ENCODE measurements at regions not wholly inside any gene's neighbourhood (a gene's known extent, or its start where the extent isn't known, plus 50 kb on each side); places are given as distances from the start of the nearest gene placed in this dataset.

DNA sequence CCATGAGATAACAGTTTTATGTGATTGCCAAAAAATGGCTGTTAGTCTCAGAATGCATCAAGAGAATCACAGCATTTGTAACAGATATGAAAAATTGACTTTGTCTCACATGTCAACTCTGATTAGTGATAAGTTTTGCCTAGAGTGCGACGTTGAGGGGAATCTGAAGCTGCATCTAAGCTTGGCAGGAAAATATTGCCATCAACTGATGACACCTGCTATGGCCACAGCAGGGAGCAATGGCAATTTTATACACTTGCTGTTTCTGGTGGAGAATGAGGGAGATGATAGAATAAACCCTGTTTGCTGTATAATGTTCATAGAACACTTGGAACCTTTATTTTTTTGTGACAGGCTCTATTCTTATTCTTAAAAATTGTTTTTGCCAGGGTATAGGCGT is 205.4 kb upstream of the GNPDA2 start:
- DNase-seq (ENCODE audit: insufficient read length, low spot score) (no peak), FAIRE-seq (no peak)
- TF ChIP-seq POLR2A (IDR thresholded peaks at IDR 0.05; ENCODE audit: low read depth, low read length): no peak

DNA sequence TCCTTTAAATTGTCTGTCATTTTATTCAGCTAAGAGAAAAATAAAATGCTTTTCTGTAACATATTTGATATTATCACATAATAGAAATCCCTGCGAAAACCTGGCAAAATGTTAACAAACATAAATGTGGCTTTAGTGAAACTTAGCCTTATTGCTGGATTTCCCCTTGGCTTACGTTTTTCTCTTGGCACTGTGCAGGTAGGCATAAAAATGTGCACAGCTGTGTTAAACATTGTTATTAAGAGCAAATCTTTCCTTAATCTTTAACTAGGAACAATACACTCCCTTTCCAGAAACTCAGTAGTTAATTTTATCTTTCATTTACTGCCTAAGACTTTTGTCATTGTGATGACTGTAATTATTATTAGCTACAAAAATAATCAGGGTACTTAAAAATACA is 202.4 kb upstream of the GNPDA2 start:
- FAIRE-seq (no peak), DNase-seq (ENCODE audit: insufficient read length, low spot score) (no peak)
- no peak for TF ChIP-seq POLR2A (IDR thresholded peaks at IDR 0.05; ENCODE audit: low read depth, low read length)

DNA sequence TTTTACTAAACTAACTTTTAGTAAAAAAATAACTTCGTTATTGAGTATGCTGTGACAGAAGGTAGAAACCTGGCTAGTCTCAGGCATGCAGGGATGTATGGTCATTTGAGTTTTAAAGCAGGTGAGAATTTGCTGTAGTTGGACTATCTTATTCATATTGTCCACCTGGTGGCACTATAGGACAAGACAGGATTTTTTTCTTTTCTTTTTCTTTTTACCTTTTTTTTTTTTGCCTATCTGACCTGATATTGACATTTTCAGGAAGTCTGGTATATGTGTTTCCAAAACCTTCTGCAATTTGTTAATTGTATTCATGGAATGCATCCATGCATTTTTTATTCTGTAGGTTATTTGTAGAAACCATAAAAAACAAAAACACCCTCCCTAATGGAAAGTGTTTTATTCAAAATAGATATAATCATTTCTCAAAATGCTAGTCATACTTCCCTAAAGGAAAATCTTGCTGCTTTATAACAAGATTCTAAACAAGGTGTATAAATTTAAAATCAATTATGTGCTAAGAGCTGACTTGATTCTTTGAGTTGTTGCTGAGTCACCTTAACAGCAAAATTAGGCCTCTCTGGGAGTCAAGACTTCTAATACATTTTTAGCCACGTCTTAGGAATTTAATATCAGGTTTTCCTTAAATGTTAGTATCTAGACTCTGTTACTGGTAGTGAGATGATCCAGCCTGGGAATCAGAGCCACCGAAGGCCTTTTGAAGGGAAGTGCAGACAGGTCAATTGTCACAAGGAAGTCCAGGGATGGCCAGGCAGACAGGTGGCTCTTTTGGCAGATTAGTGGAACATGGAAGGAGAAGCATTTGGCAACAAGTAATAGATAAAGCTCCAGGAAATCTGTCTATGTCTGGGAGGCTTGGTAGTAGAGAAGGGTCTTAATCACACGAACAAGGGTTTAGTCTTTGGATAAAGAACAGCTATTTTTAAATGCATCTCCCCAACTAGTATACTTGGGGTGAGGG is 201.3 kb upstream of the GNPDA2 start:
- DNase-seq (ENCODE audit: insufficient read length, low spot score): no peak
- no peak for TF ChIP-seq POLR2A (IDR thresholded peaks at IDR 0.05; ENCODE audit: low read depth, low read length)
- FAIRE-seq: no peak

DNA sequence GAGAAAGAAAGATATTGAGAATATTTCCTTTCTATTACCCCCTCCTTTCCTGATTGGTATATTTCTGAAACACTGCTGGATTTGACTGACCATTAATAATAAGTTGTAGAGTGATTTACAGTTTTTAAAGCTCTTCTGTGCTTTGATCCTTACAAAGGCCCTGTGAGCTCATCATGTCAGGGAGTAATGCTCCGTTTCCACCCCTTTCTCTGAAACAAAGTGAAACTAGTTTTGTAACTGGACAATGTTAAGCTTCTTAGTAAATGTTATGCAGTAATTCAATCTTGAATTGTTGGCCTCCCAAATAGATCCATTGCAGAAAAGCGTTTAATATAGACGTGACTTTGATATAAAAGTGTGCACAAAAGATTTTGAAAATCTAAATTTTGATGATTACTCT is 190.1 kb upstream of the GNPDA2 start:
- FAIRE-seq (no peak), DNase-seq (ENCODE audit: insufficient read length, low spot score) (no peak)
- no peak for TF ChIP-seq POLR2A (IDR thresholded peaks at IDR 0.05; ENCODE audit: low read depth, low read length)

DNA sequence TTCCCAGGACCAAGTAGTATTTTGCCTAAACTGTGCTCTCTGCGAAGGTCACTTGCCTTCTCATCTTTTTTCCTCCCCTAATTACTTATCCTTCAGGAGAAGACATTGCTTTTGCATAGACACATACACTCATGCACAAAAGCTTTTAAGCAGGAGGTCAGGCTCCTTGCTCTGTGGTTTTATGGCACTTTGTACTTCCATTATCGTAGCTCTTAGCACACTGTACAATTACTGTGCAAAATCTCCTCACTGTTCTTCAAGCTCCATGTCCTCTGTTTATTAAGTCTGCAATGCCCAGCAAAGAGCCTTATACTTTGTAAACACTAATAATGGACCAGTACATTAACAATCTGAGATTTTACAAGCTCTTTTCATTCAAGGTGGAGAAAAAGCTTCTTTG is 188.4 kb upstream of the GNPDA2 start:
- TF ChIP-seq POLR2A (IDR thresholded peaks at IDR 0.05; ENCODE audit: low read depth, low read length): no peak
- DNase-seq (ENCODE audit: insufficient read length, low spot score) (no peak), FAIRE-seq (no peak)

DNA sequence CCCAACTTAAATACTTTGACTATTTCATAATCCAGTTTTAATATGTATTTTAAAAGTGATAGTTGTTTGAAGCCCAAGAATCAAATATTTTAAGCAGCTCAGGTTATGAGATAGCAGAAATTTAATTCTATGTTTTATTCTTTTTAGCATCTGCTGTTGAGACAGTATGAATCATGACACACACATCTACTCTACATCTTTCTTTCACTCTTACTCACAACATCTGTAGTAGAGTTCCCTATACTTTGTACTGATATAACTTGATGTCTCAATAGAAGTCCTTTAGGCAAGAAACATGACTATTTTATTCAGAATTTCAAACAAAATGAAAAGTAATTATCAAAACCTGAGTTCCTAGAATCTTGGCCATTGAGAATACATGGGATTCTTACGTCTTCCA is 187.9 kb upstream of the GNPDA2 start:
- DNase-seq (ENCODE audit: insufficient read length, low spot score) (no peak), FAIRE-seq (no peak)
- TF ChIP-seq POLR2A (IDR thresholded peaks at IDR 0.05; ENCODE audit: low read depth, low read length): no peak

DNA sequence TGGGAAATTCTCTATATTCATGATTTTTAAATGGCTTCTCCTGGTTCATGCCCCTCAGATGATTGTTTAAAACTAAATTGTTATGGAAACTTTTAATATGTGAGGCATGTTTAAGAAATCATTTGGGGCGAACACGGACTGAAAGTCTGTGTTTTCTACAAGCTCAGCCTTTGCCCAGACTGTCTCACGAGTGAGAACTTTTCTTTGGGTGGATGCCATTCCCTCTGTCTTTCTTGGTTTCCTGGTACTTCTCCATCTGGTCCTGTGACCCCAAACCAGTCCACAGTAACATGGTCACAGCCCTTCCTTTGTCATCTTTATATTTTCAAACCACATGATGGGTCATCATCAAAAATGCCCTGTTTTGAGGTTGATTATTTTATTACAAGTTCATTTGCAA is 186.6 kb upstream of the GNPDA2 start:
- no peak for TF ChIP-seq POLR2A (IDR thresholded peaks at IDR 0.05; ENCODE audit: low read depth, low read length)
- FAIRE-seq (no peak), DNase-seq (ENCODE audit: insufficient read length, low spot score) (no peak)

DNA sequence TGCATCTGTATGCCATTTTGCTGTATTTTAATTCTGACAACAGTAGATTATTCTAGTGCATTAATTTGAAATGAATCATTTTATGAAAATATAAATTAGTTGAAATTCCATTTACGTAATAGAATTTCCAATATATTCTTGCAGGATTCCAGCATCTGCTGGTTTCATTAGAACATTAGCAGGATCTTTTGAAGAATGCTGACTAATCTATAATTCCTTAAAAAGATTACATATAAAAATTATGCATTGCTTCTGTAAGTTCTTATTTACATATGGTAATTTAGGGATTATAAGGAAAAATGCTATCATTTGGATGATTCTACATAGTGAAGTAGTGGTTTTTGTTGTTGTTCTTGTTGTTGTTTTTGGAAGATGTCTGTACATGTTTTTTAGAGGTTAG is 182.2 kb upstream of the GNPDA2 start:
- FAIRE-seq (no peak), DNase-seq (ENCODE audit: insufficient read length, low spot score) (no peak)
- no peak for TF ChIP-seq POLR2A (IDR thresholded peaks at IDR 0.05; ENCODE audit: low read depth, low read length)

DNA sequence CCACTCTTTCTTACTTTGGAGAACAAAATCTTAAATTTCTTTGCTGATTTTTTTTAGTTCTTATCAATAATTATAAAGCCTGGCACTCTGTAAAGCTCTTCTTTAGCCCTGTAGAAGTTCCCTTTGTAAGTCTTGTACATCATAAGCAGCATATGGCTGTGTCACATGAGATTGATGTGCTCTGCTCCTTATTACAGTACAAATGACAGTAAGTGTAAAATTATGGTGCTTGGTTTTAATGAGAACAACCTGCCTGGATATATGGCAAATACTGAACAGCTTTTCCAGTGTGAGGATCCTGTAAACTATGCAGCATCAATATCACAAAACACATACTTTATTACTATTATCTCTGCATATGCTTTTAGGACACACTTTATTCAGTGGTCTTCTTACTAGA is 145.9 kb upstream of the GNPDA2 start:
- DNase-seq (ENCODE audit: insufficient read length, low spot score): no peak
- no peak for TF ChIP-seq POLR2A (IDR thresholded peaks at IDR 0.05; ENCODE audit: low read depth, low read length)
- no peak for FAIRE-seq

DNA sequence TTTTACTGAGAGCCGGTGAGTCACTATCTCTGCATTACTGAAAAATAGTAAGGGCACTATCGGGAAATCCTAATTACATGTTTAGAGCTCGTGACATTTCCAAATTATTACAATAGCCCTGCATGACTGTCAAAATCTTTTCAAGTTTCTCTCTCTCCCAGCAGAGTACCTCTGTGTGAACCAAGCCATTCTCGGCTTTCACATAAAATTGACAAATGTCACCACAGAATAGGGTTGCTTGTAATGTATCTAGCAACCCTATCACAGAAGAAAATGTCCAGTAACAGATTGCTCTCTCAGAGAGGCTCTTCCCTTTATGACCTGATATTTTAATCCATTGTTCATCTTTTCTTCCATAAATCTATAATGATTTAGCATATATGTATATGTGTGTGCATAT is 144.8 kb upstream of the GNPDA2 start:
- DNase-seq (ENCODE audit: insufficient read length, low spot score) (no peak), FAIRE-seq (no peak)
- TF ChIP-seq POLR2A (IDR thresholded peaks at IDR 0.05; ENCODE audit: low read depth, low read length): no peak

DNA sequence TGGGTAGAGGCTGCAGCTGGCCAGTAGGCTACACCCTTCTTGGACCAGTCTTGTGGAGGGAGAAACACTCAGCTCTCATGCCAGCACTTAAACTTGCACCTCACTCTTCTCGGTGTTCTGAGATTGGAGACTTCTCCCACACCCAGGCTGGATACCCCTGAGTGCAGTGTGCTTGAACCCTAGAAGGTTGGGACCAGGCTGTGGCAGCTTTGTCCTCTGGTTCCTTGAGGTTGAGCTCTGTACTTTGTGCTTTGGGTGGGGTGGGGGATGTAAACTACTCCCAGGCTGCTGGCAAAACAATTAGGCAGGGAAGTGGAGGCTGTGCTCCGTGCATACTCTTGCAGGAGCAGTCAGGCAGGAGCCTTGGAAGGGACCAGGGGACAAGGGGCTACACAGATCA is 143.6 kb upstream of the GNPDA2 start:
- TF ChIP-seq POLR2A (IDR thresholded peaks at IDR 0.05; ENCODE audit: low read depth, low read length): no peak
- no peak for FAIRE-seq
- DNase-seq (ENCODE audit: insufficient read length, low spot score): no peak

DNA sequence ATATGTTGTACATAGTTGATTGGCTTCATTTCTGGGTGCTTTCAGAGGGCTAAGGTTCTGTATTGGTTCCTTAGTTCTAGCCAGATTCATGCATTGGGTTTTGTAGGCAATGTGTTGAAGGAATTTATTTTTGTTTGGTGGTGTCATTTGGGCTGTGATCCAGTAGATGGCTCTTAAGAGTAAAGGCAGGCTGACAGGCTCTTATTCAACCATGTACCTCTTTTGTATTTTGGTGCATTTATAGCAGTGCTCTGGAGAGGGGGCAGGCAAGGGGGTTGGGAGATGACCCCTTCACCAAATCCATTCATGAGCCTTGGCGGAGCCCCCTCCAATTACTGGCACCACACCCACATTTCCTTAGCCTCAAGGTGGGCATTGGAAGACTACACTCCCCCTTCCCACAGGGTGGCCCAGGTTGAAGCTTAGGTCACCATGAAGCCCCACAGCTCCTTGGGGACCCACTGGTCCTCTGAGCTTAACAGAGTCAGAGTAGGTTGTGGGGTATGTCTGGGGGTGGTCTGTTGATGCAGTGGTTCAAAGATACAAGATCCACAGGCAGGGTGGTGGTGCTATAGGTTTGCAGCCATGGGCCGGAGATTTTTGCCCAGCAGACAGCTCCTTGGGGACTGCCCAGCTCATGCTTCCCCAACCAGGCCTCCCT is 143.0 kb upstream of the GNPDA2 start:
- no peak for TF ChIP-seq POLR2A (IDR thresholded peaks at IDR 0.05; ENCODE audit: low read depth, low read length)
- no peak for DNase-seq (ENCODE audit: insufficient read length, low spot score)
- FAIRE-seq: no peak

DNA sequence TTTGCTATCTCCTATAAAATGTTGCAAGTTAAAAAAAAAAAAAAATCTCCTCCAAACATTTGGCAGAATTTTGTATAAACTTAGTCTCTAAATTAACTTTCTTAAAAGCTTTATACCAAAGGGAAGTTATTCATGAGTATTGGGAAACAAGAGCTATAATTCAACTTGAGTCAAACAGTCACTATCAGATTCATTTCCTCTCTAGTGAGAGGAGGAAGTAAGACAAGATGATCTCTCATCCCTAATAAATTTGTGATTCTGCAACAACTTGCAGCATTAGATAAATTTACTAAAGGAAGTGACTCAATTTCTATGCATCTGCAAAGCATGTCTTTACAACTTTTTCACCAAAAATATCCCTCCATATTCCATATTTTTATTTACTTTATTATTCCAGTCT is 135.4 kb upstream of the GNPDA2 start:
- DNase-seq (ENCODE audit: insufficient read length, low spot score) (no peak), FAIRE-seq (no peak)
- no peak for TF ChIP-seq POLR2A (IDR thresholded peaks at IDR 0.05; ENCODE audit: low read depth, low read length)

DNA sequence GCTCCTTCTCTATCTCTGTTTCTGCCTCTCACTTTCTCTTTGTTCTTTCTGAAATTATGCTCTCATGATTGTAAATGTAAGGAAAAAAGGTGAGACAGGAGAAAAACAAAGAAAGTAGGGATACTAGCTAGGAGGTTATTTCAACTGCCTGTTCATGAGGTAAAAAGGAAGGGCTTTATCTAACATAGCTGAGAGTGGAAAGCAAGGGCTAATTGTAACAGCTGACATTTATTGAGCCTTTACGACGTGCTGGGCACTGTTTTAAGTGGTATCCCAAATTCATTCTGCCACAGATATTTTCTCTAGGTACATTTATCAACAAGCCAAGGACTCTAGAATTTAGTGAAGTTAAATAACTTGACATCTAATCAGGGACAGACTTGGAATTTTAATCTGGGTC is 133.1 kb upstream of the GNPDA2 start:
- no peak for FAIRE-seq
- TF ChIP-seq POLR2A (IDR thresholded peaks at IDR 0.05; ENCODE audit: low read depth, low read length): no peak
- no peak for DNase-seq (ENCODE audit: insufficient read length, low spot score)

DNA sequence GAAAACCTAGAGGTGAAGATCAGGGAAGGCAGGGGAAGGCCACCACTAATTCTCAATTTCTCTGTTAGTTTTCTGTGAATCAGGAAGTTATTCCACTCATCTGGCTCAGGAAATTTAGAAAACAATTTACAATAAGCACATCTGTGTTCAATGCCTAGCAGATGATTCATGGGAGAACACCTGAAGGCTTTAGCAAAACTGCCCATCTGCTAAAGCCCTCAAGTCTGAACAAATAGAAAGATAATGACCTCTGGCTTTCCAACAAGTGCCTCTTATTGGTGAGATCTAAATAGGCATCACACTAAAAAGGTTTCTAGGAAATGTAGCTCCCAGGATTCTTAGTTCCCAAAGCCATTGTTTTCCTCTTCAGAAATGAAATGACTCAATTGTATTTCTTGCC is 122.1 kb upstream of the GNPDA2 start:
- no peak for DNase-seq (ENCODE audit: insufficient read length, low spot score)

More for the DNA sequence above, 122.1 kb upstream of the GNPDA2 start:
- no peak for FAIRE-seq
- no peak for TF ChIP-seq POLR2A (IDR thresholded peaks at IDR 0.05; ENCODE audit: low read depth, low read length)

Data from H54 (cell line).